Hematopoietic multipotent progenitor cell treated with erythropoietin and hydrocortisone succinate and interleukin-3 and kit ligand, for 15 days (in vitro differentiated cells): ENCODE measurements at regions not wholly inside any gene's neighbourhood (a gene's known extent, or its start where the extent isn't known, plus 50 kb on each side); places are given as distances from the start of the nearest gene placed in this dataset.

ENCODE experiments used
- DNase-seq: peaks from one replicate; pipeline ENCODE4 v3.0.0-alpha.2; 2015; ENCODE audit warnings: low spot score

- DNase-seq = no peak
Measured at GRCh38 chr18:68623342-68623741, 91.6 kb downstream of the TMX3 start.

DNA sequence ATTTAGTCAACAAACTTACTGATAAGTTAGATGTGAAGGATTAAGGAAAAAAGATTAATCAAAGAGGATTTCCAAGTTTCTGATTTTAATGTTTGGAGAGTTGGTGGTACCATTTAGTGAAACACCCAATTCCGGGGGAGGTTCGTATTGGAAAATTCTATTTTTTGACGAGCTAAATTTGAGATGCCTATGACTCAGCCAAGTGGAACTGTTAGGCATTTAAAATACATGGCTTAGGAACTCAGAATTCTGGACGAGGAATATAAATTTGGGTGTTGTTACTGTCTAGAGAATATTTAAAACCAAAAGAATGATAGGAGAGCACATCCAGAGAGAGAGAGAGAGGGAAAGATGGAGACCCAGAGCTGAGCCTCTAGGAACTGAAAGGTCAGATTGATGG, 103.6 kb downstream of the TMX3 start:
- no peak for DNase-seq

DNA sequence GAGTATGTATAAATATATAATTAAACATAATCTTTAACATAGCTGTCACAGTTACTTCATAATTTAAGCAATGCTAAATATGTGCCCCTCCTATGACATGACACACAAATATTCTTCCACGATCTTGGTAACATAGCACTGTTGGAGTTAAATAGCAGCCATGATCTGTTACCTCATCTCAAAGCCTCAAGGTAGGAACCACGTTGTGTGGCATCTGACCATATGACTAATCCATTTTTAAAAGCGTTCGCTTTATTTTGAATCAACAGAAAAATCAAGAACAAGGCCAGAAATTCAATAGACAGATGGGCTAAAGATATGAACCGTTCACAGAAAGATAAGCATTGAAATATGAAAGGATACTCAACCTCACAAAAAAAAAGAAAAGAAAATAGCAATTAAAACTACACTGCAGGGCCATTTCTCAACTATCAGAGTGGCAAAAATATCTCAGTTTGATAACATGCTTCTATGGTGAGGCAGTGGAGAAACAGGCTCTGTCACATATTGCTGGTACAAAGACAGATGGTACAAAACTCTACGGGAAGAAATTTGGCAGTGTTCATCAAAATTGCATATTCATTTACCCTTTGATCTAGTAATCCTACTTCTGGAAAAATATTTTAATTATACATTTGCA, 105.9 kb downstream of the TMX3 start:
- DNase-seq = no peak

DNA sequence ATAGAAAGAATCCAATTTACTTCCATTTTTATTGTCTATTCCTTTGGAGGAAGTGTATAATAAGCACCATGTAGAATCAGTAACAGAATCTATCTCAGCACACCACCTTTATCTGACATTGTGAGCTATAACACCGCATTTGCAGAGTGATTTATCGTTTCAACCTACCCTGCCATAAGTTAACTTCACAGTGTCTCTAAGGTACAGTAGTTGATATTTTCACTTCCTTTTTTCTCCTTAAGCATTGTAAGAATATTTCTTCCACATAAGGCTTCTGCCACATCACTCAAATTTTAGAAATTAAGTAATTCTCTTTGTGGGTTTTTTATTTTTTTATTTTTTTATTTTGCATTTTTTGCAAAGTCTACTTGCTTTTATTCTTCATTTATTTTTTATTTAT, 107.1 kb downstream of the TMX3 start:
- DNase-seq = no peak

GRCh38 chr18:68604256-68604655, 110.7 kb downstream of the TMX3 start:
- DNase-seq = no peak

DNA sequence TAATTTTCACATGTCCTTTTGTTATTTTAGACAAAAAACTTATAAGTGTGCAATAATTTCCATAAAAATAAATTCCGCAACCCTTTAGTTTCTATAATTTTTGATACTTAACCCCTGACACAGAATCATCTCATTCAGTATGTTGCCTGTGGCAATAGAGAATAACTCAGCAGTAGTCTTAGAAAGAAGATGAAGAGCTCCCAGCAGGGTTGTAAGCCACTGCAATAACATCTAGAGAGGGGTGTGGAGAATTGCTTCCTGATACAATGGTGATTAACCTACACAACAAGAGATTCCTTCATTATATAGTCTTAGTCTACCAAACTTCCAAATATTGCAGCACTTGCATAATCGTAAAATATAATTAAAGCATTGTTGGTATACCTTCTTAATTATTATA, 118.9 kb downstream of the TMX3 start:
- no peak for DNase-seq

DNA sequence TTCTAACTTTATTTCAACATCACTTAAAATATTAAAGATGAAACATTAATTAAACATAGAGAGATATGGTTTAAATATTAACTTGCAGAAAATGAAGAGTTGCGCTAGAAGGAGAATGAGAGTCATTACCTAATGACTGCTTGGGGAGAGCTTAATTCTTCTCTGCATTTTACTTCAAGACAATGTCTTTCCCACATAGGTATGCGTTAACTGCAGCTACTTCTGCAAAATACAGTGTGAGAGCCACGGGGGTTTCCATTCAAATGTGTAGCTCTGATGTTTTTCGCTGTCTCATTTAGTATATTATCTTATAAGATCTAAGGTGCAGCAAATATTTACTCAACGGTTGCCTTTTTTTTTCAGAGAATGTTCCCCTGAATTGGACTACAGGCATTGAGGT, 126.7 kb downstream of the TMX3 start:
- no peak for DNase-seq

GRCh38 chr18:68583685-68584084, 131.2 kb downstream of the TMX3 start:
- no peak for DNase-seq

DNA sequence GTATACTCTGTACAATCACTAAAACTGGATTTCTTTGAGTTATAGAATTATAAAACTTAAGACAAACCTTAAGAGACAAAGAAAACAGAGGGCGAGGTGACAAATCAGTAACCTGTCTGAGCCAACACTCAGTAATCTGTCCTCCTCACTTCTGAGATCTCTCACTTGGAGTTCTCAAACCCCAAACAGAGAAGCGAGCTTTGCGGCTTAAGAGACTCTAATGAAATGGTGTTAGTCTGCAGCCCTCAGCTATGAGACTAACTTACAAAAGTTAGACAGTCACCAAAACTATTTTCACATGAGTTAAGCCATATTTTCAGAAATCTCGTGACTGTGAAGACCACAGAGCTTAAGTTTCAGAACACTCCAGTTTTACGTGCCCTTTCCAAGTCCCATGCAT, 140.6 kb downstream of the TMX3 start:
- DNase-seq = no peak

GRCh38 chr18:68569936-68570335, 145.0 kb downstream of the TMX3 start:
- no peak for DNase-seq

- DNase-seq = no peak
Measured at GRCh38 chr18:68568364-68569155, 146.3 kb downstream of the TMX3 start.

- DNase-seq = no peak
Measured at GRCh38 chr18:68566991-68567390, 147.9 kb downstream of the TMX3 start.

DNA sequence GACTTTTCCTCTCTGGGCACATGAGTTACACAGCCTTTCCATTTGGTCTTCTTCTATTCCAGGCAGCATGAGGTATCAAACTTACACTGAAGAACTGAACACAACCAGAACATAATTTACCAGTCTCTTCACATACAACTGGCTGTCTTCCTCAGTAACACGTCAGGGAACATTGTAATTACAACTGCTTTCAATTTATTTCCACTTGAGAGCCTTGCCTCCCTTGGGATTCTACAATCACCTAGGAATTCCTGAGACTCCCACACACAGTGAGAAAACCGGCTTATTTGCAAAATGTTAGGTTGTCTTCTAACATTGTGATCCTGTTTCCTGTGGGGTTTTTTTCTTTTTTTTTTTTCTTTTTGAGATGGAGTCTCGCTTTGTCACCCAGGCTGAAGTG, 149.9 kb downstream of the TMX3 start:
- no peak for DNase-seq

GRCh38 chr18:68564351-68564750, 150.6 kb downstream of the TMX3 start:
- no peak for DNase-seq

GRCh38 chr18:68560128-68560527, 154.8 kb downstream of the TMX3 start:
- DNase-seq = no peak

- no peak for DNase-seq
Measured at GRCh38 chr18:68557183-68557582, 157.7 kb downstream of the TMX3 start.

DNA sequence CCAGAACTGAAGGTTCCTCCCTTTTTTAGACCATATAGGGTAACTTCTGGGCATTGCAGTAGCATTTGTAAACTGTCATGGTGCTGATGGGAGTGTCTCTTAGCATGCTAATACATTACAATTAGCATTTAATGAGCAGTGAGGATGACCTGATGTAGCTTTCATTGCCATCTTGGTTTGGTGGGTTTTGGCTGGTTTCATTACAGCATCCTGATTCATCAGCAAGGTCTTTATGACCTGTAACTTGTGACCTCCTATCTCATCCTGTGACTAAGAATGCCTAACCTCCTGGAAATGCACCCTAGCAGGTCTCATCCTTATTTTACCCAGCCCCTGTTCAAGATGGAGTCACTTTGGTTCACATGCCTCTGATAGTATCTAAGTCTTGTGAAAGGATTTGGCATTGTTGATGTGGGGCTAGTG, 159.0 kb downstream of the TMX3 start:
- no peak for DNase-seq

GRCh38 chr18:68548904-68549870, 165.7 kb downstream of the TMX3 start:
- no peak for DNase-seq

GRCh38 chr18:68543344-68543743, 171.6 kb downstream of the TMX3 start:
- DNase-seq = no peak

- no peak for DNase-seq
Measured at GRCh38 chr18:68542846-68543245, 172.1 kb downstream of the TMX3 start.

DNA sequence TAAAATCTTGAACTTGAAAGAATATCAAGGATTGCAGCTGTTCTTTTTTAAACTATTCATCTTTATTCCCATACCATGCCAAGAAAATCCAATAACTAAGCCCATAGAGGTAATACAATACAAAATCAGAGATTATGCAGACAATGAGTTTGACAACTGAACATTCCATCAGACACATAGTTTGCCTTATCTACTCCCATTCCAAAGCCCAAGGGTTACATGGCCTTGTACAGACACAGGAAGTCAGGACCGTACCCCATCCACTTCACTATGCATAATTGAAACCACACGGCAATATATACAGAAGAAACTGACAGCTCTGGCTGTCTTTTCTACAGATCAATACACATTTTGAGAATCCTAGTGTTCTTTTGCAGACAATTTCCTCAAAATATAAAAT, 181.3 kb downstream of the TMX3 start:
- DNase-seq = no peak

DNA sequence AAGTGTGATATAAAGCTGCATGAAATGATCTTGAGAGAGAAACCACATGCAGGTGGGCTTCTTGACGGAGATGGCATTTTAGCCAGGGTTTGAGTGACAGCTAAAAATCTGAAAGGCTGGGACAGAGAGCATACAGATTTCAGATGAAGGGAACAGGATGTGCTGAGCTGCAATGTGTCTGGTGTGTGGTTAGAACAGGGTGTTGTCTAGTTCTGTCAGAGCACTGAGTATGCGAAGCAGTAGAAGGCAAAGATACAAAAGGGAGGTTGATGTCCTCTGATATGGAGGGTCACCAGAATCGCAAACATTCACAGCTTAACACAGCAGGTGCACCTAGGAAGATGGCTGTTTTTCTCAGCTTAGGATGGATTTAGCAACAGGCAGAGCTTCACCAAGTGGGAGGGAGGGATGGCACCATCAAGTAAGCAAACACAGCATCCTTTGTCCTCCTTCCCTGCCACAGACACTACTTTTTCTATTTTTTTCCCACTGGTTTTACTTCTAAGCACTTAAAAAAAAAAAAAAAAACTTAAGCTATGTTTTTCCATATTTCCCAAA, 182.5 kb downstream of the TMX3 start:
- no peak for DNase-seq
